NCI-H2081 treated with DMSO at 0.1 percent for 48 hours (cell line): ENCODE measurements at regions not wholly inside any gene's neighbourhood (a gene's known extent, or its start where the extent isn't known, plus 50 kb on each side); places are given as distances from the start of the nearest gene placed in this dataset.
A peak's percentile ranks its signal among the peaks of the same experiment; 100 is the strongest.

Source experiments
- DNase-seq: peaks from one replicate; lab custom pipeline; 2025; lab: John Stamatoyannopoulos, UW

- DNase-seq, result no peak
Observed at GRCh38 chr5:33148076-33148513, 292.7 kb upstream of the TARS1 start.

GRCh38 chr5:33153372-33153771, 287.4 kb upstream of the TARS1 start:
- DNase-seq, result no peak

GRCh38 chr5:33153831-33154230, 286.9 kb upstream of the TARS1 start:
- no peak for DNase-seq

GRCh38 chr5:33160871-33161270, 279.9 kb upstream of the TARS1 start:
- DNase-seq, result no peak

GRCh38 chr5:33161421-33161820, 279.3 kb upstream of the TARS1 start:
- no peak for DNase-seq

- DNase-seq, result no peak
Observed at GRCh38 chr5:33162057-33162456, 278.7 kb upstream of the TARS1 start.

GRCh38 chr5:33166522-33166921, 274.2 kb upstream of the TARS1 start:
- DNase-seq, result no peak

- DNase-seq, result no peak
Observed at GRCh38 chr5:33166948-33167347, 273.8 kb upstream of the TARS1 start.

GRCh38 chr5:33167541-33167940, 273.2 kb upstream of the TARS1 start:
- no peak for DNase-seq

- DNase-seq, result no peak
Observed at GRCh38 chr5:33170411-33170810, 270.4 kb upstream of the TARS1 start.

GRCh38 chr5:33174383-33174782, 266.4 kb upstream of the TARS1 start:
- no peak for DNase-seq

- DNase-seq, result no peak
Observed at GRCh38 chr5:33179301-33179700, 261.5 kb upstream of the TARS1 start.

- peak; percentile 22 for DNase-seq
Observed at GRCh38 chr5:33180900-33181299, 259.9 kb upstream of the TARS1 start.

GRCh38 chr5:33182986-33183385, 257.8 kb upstream of the TARS1 start:
- DNase-seq, result no peak

- DNase-seq, result no peak
Observed at GRCh38 chr5:33184367-33184766, 256.4 kb upstream of the TARS1 start.

GRCh38 chr5:33188089-33188488, 252.7 kb upstream of the TARS1 start:
- no peak for DNase-seq

- DNase-seq, result no peak
Observed at GRCh38 chr5:33194914-33195313, 245.9 kb upstream of the TARS1 start.

GRCh38 chr5:33195431-33196165, 245.2 kb upstream of the TARS1 start:
- no peak for DNase-seq

GRCh38 chr5:33198836-33199235, 241.9 kb upstream of the TARS1 start:
- no peak for DNase-seq

- no peak for DNase-seq
Observed at GRCh38 chr5:33203931-33204330, 236.8 kb upstream of the TARS1 start.

- no peak for DNase-seq
Observed at GRCh38 chr5:33205079-33205478, 235.7 kb upstream of the TARS1 start.

GRCh38 chr5:33205727-33206410, 234.9 kb upstream of the TARS1 start:
- DNase-seq, result no peak

- no peak for DNase-seq
Observed at GRCh38 chr5:33206962-33207506, 233.7 kb upstream of the TARS1 start.
